Uterus (tissue), 3 donors: ENCODE measurements at regions not wholly inside any gene's neighbourhood (a gene's known extent, or its start where the extent isn't known, plus 50 kb on each side); places are given as distances from the start of the nearest gene placed in this dataset.
"Not testable (repeated sequence)": the region's sequence is repeated elsewhere in the genome, so short reads cannot be mapped to it uniquely, and the experiment has no call there.

Experiments
- DNase-seq, 2 donors: peaks; one replicate each; pipeline ENCODE4 v3.0.0-alpha.2; 2019 to 2020
- H3K27ac ChIP-seq, 2 donors: fragments of 200-600 bp; sonication (generic); 1 replicate in 1 of 2; 2 replicates in 1 of 2; pipeline ENCODE4 v1.5.1; 2016 to 2018
- H3K27me3 ChIP-seq, 2 donors: fragments of 200-600 bp; sonication (generic); one replicate each; pipeline ENCODE4 v1.5.1; 2018 to 2019; ENCODE audit warnings: control low read depth in 1 of 2
- H3K36me3 ChIP-seq, 2 donors: fragments of 200-600 bp; sonication (generic); one replicate each; pipeline ENCODE4 v1.5.1; 2019; ENCODE audit warnings: control low read depth in 1 of 2
- H3K4me1 ChIP-seq, 2 donors: fragments of 200-600 bp; sonication (generic); one replicate each; pipeline ENCODE4 v1.5.1; 2018 to 2019; ENCODE audit warnings: control low read depth in 1 of 2
- H3K4me3 ChIP-seq, 2 donors: fragments of 200-600 bp; sonication (generic); 1 replicate in 1 of 2; 2 replicates in 1 of 2; pipeline ENCODE4 v1.5.1; 2018 to 2019; ENCODE audit warnings: mild to moderate bottlenecking in 1 of 2
- H3K9me3 ChIP-seq, 2 donors: fragments of 200-600 bp; sonication (generic); one replicate each; pipeline ENCODE4 v1.5.1; 2019; ENCODE audit warnings: control low read depth in 1 of 2
- CTCF ChIP-seq, 4 experiments: fragments of 200-600 bp in 2 of 4; fragments of 450-650 bp in 2 of 4; sonication (generic) in 2 of 4; IDR thresholded peaks; one replicate each; pipeline ENCODE4 v1.5.1; 2016 to 2019; ENCODE audit warnings: antibody characterized with exemption in 4 of 4, mild to moderate bottlenecking in 2 of 4, moderate library complexity in 1 of 4
- POLR2A ChIP-seq, 2 donors: fragments of 450-650 bp; IDR thresholded peaks; one replicate each; pipeline ENCODE4 v1.6.1; 2016; ENCODE audit warnings: antibody characterized with exemption in 2 of 2, mild to moderate bottlenecking in 1 of 2, moderate library complexity in 1 of 2
- intact Hi-C: fragments of 100-400 bp; cut with DNase I; formaldehyde crosslinking; loops from one replicate; pipeline ENCODE4 v1.15.1; 2023; ENCODE audit warnings: low total_unique reads
- donor health status: DM: yes; HTN: yes; CAD: no.

GRCh38 chr2:16053437-16054257 is 113.3 kb downstream of the MYCN start:
- H3K27ac ChIP-seq = no peak overlapping the region
- no peak overlapping the region for H3K4me3 ChIP-seq
- intact Hi-C loops = no loop called here
- no peak for DNase-seq
- no peaks in the 10 kb centered on the region for H3K27me3 ChIP-seq
- H3K36me3 ChIP-seq = no peaks in the 10 kb centered on the region
- no peaks in the 10 kb centered on the region for H3K9me3 ChIP-seq
- TF ChIP-seq CTCF (IDR thresholded peaks at IDR 0.05) = no peak
- no peak for TF ChIP-seq POLR2A (IDR thresholded peaks at IDR 0.05)
- no peaks in the 10 kb centered on the region for H3K4me1 ChIP-seq

GRCh38 chr2:16052571-16053052 is 112.3 kb downstream of the MYCN start:
- not testable (repeated sequence) for H3K27ac ChIP-seq

GRCh38 chr2:16051841-16052564 is 111.7 kb downstream of the MYCN start:
- H3K9me3 ChIP-seq = no peaks in the 10 kb centered on the region
- H3K4me1 ChIP-seq = no peaks in the 10 kb centered on the region
- no peak overlapping the region for H3K4me3 ChIP-seq
- DNase-seq = no peak
- no peak overlapping the region for H3K27ac ChIP-seq
- H3K36me3 ChIP-seq = no peaks in the 10 kb centered on the region
- no peak for TF ChIP-seq CTCF (IDR thresholded peaks at IDR 0.05)
- no peak for TF ChIP-seq POLR2A (IDR thresholded peaks at IDR 0.05)
- intact Hi-C loops = no loop called here
- no peaks in the 10 kb centered on the region for H3K27me3 ChIP-seq

More at GRCh38 chr2:16052571-16053052, 112.3 kb downstream of the MYCN start:
- intact Hi-C loops, H3K27me3 ChIP-seq, H3K9me3 ChIP-seq, DNase-seq, H3K36me3 ChIP-seq, H3K4me3 ChIP-seq, H3K4me1 ChIP-seq: not testable (repeated sequence)

- TF ChIP-seq CTCF (IDR thresholded peaks at IDR 0.05) = no peak
- Histone ChIP-seq H3K27me3 (no peaks in the 10 kb centered on the region), H3K27ac (no peak overlapping the region), H3K4me1 (no peaks in the 10 kb centered on the region), H3K36me3 (no peaks in the 10 kb centered on the region), H3K9me3 (no peaks in the 10 kb centered on the region), H3K4me3 (no peak overlapping the region)
- DNase-seq = no peak
- intact Hi-C loops = no loop called here
Observed at GRCh38 chr2:16050908-16051489, 110.6 kb downstream of the MYCN start.

GRCh38 chr2:16050261-16050907 is 110.0 kb downstream of the MYCN start:
- Histone ChIP-seq H3K36me3 (no peaks in the 10 kb centered on the region), H3K27me3 (no peaks in the 10 kb centered on the region)
- intact Hi-C loops = no loop called here

More at GRCh38 chr2:16050261-16050907, 110.0 kb downstream of the MYCN start:
- H3K4me1 ChIP-seq = no peaks in the 10 kb centered on the region
- H3K4me3 ChIP-seq = no peak overlapping the region
- H3K9me3 ChIP-seq = no peaks in the 10 kb centered on the region
- no peak overlapping the region for H3K27ac ChIP-seq
- no peak for TF ChIP-seq POLR2A (IDR thresholded peaks at IDR 0.05)
- TF ChIP-seq CTCF (IDR thresholded peaks at IDR 0.05) = no peak
- no peak for DNase-seq
